ENCODE measurements at regions not wholly inside any gene's neighbourhood (a gene's known extent, or its start where the extent isn't known, plus 50 kb on each side); places are given as distances from the start of the nearest gene placed in this dataset.

- no peak for TF ChIP-seq NFIC (IDR thresholded peaks at IDR 0.05)
- no peak for TF ChIP-seq REST (IDR thresholded peaks at IDR 0.05; ENCODE audit: low read depth)
- no peak for TF ChIP-seq YY1 (IDR thresholded peaks at IDR 0.05; ENCODE audit: low read depth)
- TF ChIP-seq ZBTB7A (IDR thresholded peaks at IDR 0.05; ENCODE audit: low read depth), result no peak
- no peak for TF ChIP-seq EP300 (IDR thresholded peaks at IDR 0.05; ENCODE audit: borderline replicate concordance)
- TF ChIP-seq CEBPB (IDR thresholded peaks at IDR 0.05), result no peak
- TF ChIP-seq TAF1 (IDR thresholded peaks at IDR 0.05; ENCODE audit: low read depth), result no peak
- TF ChIP-seq MAX (IDR thresholded peaks at IDR 0.05), result no peak
Measured at GRCh38 chr16:51763072-51763661, 612.1 kb upstream of the SALL1 start.
